HG03460 (cell line): ENCODE measurements at regions not wholly inside any gene's neighbourhood (a gene's known extent, or its start where the extent isn't known, plus 50 kb on each side); places are given as distances from the start of the nearest gene placed in this dataset.

ENCODE experiments used
- ATAC-seq: cut with Tn5 transposase; IDR thresholded peaks from one replicate; pipeline ENCODE4 v1.9.1; 2021; ENCODE audit not compliant: unreplicated experiment

DNA sequence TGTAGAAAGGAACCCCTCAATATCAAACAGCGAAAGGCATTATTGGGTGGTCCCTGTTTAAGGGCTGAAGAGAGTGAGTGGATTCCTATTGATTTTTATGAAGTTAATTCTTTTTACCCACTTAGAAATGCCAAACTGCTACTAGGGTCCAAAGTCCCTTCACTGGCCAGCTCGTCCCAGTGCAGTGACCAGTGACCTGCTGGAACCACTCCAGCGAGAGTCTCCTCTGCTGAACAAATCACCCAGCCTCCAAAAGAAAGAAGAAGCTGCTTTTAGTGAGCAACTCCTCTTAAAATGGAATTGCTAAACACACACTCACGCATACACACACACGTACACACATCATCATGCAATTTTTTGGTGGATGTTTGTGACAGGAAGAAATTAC lies 198.2 kb upstream of the PLEKHG7 start:
- no peak for ATAC-seq

DNA sequence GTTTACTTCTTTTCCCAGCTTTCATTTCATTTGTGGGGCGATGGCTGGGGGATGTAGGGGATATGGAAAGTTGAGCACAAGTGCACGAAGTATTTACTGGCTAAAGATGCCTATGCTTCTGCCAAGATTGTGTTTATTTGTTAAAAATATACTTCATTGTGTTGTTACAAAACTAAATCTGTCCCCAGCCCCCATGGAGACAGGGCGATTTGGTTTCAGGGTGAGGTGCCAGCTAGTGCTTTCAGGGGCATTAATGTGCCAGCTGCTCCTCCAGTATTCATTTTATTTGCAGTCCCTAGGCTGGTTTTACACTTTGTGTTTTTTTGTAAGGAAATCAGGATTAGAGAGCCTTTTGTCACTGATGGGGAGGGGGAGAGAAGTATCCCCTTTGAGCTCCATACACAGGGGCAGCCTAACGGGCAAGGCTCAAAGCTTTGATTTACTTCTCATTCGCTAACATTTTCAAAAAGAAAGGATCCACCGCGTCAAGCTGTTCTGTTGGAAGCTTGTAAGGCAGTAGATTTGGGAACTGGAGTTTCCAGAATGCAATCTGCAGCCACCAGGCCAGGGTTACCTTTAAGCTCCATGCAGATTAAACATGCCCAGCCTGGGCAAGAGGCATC lies 198.7 kb upstream of the PLEKHG7 start:
- ATAC-seq = no peak

DNA sequence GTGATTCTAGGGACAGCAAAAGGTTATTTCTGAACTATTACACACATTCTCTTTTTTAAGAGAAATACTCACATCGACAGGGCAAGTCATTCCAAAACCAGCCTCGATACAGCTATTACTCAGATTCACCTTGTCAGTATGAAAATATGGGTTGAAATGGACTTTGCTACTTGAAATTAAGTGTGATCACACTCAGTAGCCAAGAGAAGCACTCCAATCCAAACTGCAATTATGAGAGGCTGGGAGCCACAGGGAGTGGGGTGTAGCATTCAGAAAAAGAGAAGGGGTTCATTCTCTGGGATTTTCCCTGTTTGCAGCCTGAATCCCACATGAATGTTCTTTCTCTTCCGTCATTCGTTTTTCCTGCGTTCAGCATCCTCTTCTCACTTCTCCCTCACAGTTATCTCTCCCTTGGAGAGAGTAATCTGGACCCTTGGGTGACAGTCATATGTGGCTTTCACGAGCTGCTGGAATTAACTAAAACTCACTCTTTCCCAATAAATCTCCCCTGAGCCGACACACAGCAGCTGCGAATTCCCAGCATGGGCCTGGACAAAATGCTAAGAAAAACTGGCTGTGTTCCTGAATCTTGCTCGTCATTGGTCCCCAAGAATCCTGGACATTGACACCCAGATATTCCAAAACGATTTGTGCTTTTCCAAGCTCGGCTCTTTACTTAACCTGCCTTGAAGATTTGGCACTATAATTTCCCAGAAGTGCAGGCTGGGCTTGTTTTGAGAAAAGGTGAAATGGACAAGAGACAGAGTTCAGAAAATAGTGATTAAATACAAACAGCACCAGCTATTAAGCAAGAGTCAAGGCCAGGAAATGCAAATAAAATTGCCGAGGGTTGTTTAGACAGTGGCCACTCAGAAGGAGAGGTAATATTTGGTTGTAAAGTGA lies 199.5 kb upstream of the PLEKHG7 start:
- ATAC-seq = peak; percentile 54

DNA sequence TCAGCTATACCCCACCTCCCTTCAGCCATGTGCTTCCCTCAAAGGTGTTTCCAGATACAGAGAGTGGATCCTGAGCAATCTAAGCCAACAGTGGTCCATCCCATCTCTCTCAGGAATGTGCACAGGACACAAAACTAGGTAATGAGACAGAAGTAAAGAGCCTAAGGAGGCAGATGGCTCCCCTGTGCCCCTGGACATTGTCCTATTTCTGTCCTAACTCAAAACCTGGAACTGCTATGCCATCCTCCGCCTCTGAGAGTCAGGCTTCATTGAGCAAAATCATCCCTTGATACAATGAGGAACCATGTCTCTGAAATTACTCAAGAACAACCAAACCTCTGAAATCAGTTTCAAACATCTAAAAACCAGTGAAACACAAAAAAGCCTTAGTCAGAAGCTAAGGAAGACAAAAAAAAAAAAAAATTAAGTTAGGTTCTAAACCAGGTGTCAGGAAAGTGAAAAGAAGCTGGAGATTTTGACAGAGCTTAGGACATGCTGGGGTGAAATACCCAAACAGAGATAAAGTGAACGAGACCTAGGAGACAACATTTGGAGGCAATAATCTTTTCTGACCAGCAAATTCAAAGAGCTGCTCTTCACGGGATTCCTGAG lies 200.3 kb upstream of the PLEKHG7 start:
- peak; percentile 46 for ATAC-seq

DNA sequence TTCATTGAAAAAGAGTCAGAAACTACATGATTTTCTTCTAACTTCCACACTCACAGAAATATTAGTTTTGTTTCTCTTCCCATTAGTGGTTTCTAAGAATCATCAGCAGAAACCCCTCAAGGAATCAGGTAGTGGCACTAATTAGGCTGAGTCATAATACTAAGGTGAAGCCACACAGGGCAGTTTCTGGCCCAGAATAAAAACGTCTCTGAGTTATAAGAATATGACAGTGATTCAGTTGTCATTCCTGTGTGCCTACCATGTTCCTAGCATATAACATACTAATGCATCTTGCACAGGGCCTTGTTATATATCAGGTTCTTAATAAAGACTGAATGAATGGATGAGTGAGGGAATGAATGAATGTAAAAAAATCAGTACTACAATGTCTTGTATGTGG lies 206.0 kb upstream of the PLEKHG7 start:
- peak; percentile 73 for ATAC-seq

DNA sequence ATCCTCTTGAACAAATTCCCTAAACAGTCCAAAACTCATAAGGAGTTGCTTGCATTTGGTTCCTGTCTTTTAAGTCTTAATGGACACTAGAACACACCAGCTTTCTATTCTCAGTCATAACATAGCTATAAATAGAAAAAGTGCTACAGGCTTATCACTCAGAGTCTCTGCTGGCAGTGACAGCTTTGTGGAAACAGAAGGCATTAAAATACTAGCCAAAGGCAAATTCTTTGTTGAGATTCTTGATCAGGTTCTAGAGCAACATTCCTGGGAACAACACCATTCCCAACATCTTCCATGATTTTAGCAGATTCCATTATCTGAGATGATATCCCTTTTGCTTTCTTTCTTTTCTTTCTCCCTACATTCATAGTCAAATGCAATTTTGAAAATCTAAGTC lies 207.7 kb upstream of the PLEKHG7 start:
- ATAC-seq = no peak

DNA sequence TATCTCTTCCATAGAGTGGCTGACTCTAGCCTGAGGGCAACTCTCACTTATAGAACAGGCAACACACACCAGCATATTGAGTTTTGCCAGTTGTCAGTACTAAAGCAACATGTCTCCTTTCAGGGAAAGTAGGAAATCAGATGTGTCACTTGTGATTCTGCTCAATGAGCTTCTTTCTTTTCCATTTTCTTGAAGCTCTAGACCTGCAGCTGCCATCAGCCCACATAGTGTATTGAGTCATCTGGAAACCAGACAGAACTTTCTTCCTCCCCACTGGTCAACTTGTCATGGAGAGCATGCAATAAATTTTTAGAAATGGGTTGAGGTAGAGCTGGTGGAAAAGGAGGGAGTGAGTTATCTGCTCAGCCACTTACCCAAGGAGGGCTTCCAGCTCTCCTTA lies 209.0 kb upstream of the PLEKHG7 start:
- peak; percentile 51 for ATAC-seq

DNA sequence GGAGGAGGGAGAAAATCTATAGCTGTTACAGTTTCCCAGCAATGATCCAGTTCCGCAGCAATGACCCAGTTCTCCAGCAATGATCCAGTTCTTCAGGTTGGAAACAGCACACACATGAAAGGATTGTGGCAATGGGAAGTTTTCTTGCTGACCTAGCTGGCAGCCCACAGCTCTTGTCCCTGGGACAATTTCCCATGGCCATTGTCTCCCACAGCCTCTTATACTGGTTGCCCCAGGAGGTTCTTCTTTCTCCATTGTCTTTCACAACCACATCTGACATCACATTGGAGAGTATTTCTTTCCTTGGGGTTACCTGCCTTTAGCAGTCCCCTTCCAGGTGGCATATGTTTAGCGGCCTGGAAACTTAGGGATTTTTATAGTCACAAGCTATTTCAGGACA lies 209.8 kb upstream of the PLEKHG7 start:
- ATAC-seq = no peak

DNA sequence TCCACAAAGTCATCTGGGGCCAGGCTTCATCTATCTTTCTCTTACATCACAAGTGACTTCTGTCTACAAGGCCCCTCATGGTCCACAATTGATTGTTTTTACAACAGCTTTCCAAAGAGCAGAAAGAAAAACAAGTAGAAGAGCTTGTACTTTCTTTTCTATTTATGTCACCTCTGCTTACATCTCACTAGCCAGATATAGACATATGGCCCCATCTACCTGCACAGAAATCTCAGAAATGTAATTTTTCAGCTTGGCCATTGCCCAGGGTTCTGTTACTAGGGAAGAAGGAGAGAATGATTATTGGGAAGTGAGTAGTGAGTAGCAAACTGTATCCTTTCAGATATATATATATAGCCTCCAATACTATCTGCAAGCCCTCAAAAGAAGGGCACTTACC lies 210.5 kb upstream of the PLEKHG7 start:
- ATAC-seq = no peak

DNA sequence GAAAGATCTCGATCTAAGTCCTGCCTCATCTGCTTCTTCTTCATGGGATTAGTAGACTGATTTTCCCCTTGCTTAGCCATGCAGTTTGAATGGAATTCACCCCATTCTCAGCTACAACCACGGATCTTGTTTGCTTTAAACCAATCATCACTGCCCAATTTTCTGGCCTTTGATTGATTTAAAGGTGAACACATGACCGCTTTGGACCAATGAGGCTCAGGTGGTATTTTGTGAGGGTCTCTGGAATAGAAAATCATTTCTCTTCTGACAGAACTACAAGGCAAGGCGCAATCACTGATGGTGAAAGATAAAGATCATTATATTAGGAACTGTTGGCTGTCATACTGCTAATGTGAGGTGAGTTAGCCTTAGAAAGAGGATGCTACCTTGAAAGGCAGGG lies 213.0 kb upstream of the PLEKHG7 start:
- no peak for ATAC-seq

DNA sequence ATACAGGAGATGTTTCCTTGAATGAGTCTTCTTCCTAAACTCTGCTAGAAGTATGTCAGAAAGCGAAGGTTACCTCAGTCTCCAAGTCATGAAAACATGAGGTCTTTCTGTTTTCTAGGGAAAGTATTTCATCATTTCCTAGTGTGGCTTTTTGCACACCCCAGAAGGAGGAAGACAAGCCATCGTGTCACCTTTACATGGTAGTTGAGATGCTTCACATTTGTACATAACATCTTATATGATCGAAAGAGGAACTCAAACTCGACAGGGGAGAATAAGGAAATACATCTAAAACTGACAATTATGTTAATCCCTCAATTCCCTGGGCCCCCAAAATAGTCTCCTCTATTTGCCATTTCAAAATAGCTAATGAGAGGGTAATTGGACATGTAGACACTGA lies 214.1 kb upstream of the PLEKHG7 start:
- no peak for ATAC-seq

DNA sequence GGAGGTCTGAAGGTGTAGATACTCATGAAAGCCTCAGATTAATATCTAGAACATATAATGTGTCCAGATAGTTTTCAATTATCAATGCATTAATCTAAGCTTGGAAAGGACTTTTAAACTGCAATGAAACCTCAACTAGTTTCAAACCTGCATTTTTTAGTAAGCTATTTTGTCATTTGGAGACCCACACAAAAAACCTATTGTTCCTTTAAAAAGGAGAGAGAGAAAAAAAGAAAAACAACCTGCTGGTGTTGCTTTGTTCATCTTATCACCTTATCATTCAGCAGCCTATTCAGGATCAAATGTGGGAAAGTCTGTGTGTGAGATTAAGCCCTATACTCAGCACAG lies 215.7 kb upstream of the PLEKHG7 start:
- ATAC-seq = no peak

DNA sequence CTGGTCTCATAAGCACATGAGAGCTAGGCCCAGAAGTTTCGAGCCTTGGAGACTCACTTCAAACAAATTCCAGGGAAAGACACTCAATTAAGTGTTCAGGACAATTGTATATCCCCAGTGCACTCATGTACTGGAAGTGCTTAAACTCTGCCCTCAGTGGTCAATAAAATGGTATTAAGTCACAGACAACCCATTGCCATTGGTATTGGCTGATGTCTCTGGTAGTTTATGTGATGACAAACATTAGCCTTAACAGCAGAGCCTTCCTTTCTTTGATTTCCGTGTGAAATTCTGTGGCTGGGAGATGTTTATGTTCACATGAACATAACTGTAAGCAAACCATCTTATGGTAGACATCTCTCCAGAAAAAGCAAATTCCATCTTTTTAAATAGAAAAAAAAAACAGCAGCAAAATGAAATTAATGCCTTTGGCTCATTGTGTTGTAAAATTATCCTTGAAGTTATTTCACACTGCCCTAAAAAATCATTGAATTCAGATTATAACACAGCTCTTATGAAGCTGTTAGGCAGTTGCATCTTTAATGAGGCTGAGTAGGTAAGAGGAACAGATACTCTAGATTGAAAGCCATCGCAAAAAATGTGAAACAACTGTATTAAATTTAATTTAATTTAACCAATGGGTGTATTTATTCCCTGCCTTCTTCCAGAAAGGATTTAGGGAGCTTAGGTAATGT lies 216.2 kb upstream of the PLEKHG7 start:
- ATAC-seq = no peak

DNA sequence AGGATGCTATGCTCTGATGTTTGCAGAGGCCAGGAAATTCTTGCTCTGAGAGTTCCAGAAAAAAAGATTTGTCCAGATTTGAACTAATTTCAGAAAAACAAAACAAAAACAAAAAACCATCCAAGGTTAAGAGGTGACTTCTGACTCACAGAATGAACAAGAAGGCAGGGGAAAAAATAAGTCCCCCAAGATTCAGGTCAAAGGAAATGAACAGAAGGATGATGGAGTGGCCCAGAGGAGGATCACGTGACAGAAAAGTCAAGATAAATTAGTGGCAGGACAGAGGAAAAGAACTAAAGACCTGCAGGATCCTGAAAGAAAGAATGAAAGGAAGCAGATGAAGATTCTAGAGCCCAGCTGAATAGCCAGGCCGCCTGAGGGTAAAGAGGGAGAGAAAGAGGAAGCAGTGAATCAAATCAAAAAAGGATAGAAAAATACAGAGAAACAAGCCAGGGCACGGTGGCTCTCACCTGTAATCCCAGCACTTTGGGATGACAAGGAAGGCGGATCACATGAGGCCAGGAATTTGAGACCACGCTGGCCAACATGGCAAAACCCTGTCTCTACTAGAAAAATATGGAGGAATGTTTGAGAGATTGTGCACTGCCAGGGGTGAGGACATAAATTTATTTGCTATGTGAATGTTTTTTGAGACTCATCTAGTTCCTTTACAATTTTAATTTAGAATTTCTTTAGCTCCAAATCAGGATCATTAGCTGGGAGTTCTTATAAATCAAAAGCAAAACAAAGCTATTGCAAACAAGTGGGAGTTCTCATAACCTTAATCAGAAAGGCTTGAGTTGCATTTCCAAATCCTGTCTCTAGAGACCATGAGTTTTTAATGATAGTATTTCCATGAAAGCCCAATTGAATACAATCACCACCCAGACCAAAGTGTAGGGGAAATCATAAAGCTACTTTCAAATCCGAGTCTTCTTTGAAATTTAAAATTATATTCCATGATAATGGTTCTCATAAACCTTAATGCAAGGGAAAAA lies 217.1 kb upstream of the PLEKHG7 start:
- no peak for ATAC-seq

DNA sequence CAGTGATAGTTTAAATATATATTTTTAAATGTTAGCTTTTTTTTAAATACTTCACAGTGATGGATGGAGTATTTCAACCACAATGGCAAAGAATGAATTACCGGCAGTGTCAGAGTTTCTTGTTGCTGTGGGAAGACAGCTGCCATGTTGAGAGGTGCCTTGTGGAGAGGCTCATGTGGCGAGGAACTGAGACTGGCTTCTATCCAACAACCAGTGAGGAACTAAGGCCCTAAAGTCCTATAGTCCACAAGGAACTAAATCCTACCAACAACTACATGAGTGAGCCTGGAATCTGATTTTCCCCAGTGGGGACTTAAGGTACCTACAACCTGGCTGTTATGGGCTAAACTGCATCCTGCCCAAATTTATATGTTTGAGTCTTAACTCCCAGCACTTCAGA lies 220.2 kb upstream of the PLEKHG7 start:
- no peak for ATAC-seq

DNA sequence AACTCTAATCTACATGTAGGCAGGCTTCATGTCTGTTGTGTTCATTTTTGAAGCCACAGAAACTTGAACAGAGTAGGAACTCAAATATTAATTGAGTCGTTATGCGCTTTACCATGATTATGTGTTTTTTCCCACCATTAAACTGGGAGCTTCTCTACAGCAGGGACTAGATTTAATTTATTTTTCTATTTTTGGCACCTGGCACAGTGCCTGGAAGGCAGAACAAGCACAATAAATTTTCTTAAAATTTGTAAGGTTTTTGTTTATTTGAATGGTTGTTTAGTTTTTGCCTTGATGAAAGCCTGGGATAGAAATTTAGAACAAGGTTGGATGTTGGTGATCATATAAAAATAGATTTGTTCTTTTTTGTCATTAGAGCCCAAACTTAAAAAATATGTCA lies 221.7 kb upstream of the PLEKHG7 start:
- ATAC-seq = no peak

DNA sequence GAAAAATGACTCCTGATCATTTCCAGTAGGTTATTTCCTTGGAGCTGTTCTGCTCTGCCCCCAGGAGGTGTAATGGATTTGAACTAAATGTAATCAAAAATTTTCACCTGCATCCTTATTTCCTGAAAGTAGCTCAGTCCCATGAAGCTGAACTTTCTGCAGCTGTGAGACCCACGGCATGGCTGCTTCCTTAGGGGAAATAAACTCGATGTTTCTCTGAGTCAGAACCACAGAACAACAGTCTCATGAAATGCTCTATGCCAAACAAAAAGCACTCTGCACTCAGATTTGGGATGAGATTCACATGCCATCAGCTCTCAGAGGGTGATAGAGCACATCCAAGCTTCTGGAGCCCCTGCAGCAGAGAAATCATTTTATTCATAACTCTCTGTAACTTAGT lies 224.1 kb upstream of the PLEKHG7 start:
- no peak for ATAC-seq

DNA sequence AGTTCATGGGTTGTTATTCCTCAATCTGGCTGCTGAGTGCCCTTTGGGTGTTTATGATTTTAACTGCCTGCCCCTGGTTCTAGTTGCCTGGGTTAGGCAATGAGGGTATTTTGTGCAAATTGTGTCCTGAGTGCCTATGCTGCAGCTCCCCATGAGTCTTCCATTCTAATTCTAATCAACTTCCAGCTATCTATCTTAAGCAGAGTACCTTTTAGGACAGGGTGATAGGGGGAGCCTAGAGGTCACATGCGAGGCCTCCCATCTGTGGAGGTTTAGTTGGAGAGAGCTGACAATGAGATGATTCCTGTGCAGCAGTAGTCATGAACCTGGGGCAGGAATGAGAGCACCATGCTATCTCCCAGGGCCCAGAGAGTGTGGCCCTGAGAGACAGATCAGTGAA lies 225.9 kb upstream of the PLEKHG7 start:
- ATAC-seq = no peak

DNA sequence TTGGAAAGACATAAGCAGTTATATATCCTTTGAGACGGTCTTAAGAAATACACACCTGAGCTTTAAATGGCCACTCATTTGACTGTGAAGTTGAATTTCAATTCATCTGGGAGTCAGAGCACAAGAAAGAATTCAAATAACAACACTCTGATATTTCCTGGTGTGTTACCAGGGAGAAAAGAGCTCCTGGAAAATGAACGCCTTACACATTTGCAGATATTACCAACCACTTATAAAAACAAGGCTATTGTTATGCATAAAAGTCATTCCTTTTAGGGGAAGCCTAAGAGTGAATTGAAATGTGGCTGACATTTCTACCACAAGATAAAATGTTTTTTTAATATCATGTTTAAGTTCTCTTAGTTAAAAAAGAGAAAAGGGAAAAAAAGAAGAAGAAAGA lies 229.2 kb upstream of the PLEKHG7 start:
- no peak for ATAC-seq

DNA sequence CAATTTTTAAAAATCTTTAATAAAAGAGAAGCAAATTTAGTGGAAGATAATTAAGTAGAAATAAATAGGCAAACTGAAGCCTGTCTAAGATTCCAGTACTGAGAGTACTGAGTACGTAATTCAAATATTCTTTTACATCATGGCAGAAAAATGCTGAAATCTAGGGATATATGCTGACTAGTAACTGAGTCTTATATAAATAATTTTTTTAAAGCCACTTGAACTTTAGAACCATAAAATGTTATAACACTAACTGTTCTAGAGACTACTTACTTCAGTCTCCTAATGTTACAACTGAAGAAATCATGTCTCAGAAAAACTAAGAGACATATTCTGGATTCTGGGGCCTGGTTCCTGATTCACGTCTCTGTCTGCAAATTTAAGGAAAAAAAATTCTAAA lies 230.6 kb upstream of the PLEKHG7 start:
- ATAC-seq = no peak

DNA sequence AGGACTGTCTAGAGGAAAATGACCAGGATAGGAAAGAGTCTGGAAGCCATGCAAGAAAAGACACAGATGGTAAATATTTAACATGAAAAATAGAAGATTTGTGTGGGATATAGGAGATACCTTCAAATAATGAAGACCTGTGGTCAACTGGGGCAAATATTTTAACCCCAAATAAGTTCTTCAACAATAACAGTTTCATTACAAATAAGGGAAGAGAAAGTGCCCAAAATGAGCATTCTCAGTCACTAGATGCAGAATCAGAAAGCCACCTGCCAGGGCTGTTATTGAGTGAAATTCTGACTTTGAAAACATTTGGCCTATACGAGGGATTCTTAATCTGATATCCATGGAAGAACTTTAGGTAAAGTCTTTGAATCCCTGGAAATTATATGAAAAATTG lies 231.2 kb upstream of the PLEKHG7 start:
- ATAC-seq = peak; percentile 43
